SU-DHL-6 (cell line): ENCODE measurements at regions not wholly inside any gene's neighbourhood (a gene's known extent, or its start where the extent isn't known, plus 50 kb on each side); places are given as distances from the start of the nearest gene placed in this dataset.

Source experiments
- EZH2phosphoT487 ChIP-seq: fragments of 200-600 bp; sonication (generic), shearing (Covaris generic); conservative IDR thresholded peaks from 2 replicates; pipeline ENCODE4 v1.6.1; 2018; ENCODE audit warnings: mild to moderate bottlenecking, antibody characterized with exemption, low read length, moderate library complexity, mixed read lengths
- TF ChIP-seq, protein P1 (sequence below): fragments of 200-600 bp; sonication (generic); IDR thresholded peaks from one replicate; pipeline ENCODE4 v1.5.1; 2017; ENCODE audit warnings: antibody characterized with exemption, mild to moderate bottlenecking, low read length, moderate library complexity; ENCODE audit not compliant: insufficient read depth, poor library complexity, severe bottlenecking

- TF ChIP-seq, protein P1, sequence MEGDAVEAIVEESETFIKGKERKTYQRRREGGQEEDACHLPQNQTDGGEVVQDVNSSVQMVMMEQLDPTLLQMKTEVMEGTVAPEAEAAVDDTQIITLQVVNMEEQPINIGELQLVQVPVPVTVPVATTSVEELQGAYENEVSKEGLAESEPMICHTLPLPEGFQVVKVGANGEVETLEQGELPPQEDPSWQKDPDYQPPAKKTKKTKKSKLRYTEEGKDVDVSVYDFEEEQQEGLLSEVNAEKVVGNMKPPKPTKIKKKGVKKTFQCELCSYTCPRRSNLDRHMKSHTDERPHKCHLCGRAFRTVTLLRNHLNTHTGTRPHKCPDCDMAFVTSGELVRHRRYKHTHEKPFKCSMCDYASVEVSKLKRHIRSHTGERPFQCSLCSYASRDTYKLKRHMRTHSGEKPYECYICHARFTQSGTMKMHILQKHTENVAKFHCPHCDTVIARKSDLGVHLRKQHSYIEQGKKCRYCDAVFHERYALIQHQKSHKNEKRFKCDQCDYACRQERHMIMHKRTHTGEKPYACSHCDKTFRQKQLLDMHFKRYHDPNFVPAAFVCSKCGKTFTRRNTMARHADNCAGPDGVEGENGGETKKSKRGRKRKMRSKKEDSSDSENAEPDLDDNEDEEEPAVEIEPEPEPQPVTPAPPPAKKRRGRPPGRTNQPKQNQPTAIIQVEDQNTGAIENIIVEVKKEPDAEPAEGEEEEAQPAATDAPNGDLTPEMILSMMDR, result no peak
- TF ChIP-seq EZH2phosphoT487, result no peak
These were observed 271.3 kb downstream of the BMP7 start for GRCh38 chr20:56995149-56995548.
